PC-3 (cell line): ENCODE measurements at regions not wholly inside any gene's neighbourhood (a gene's known extent, or its start where the extent isn't known, plus 50 kb on each side); places are given as distances from the start of the nearest gene placed in this dataset.

Experiments
- CTCF ChIP-seq: fragments of 300-600 bp; sonication (generic); conservative IDR thresholded peaks from 2 replicates; pipeline ENCODE4 v1.5.1; 2017; ENCODE audit warnings: antibody characterized with exemption, low read depth, mild to moderate bottlenecking, low read length
- EZH2phosphoT487 ChIP-seq: fragments of 300-600 bp; sonication (generic); IDR thresholded peaks from 2 replicates; pipeline ENCODE4 v1.6.1; 2018; ENCODE audit warnings: mild to moderate bottlenecking, antibody characterized with exemption, low read length, borderline replicate concordance

GRCh38 chr10:28987555-28988320 lies 301.1 kb upstream of the LYZL1 start:
- TF ChIP-seq CTCF (no peak), EZH2phosphoT487 (no peak)
